Left ventricle myocardium inferior (tissue), 1 donor: ENCODE measurements at regions not wholly inside any gene's neighbourhood (a gene's known extent, or its start where the extent isn't known, plus 50 kb on each side); places are given as distances from the start of the nearest gene placed in this dataset.

Experiments used
- DNase-seq: peaks from one replicate; pipeline ENCODE4 v3.0.0-alpha.2; 2020
- H3K27ac ChIP-seq: fragments of 200-600 bp; replicated peaks from 2 replicates; pipeline ENCODE4 v1.8.0; 2021
- H3K27me3 ChIP-seq: fragments of 200-600 bp; 2 replicates; pipeline ENCODE4 v1.8.0; 2021; ENCODE audit warnings: low read depth
- H3K36me3 ChIP-seq: fragments of 200-600 bp; 2 replicates; pipeline ENCODE4 v1.8.0; 2021
- H3K4me1 ChIP-seq: fragments of 200-600 bp; 2 replicates; pipeline ENCODE4 v1.8.0; 2021
- H3K4me3 ChIP-seq: fragments of 200-600 bp; 2 replicates; pipeline ENCODE4 v1.8.0; 2021; ENCODE audit warnings: mild to moderate bottlenecking, moderate library complexity
- H3K9me3 ChIP-seq: fragments of 200-600 bp; replicated peaks from 2 replicates; pipeline ENCODE4 v1.8.0; 2021
- intact Hi-C: fragments of 100-400 bp; cut with micrococcal nuclease; formaldehyde crosslinking; loops from one replicate; pipeline ENCODE4 v1.11.0; 2022
- TF ChIP-seq, protein P1 (sequence below): fragments of 200-600 bp; IDR thresholded peaks from 2 replicates; pipeline ENCODE4 v1.8.0; 2021; ENCODE audit warnings: antibody characterized with exemption, mild to moderate bottlenecking, borderline replicate concordance
- donor health status: DM: no; HTN: yes; CAD: no; lungs with severe emphysema.

DNA sequence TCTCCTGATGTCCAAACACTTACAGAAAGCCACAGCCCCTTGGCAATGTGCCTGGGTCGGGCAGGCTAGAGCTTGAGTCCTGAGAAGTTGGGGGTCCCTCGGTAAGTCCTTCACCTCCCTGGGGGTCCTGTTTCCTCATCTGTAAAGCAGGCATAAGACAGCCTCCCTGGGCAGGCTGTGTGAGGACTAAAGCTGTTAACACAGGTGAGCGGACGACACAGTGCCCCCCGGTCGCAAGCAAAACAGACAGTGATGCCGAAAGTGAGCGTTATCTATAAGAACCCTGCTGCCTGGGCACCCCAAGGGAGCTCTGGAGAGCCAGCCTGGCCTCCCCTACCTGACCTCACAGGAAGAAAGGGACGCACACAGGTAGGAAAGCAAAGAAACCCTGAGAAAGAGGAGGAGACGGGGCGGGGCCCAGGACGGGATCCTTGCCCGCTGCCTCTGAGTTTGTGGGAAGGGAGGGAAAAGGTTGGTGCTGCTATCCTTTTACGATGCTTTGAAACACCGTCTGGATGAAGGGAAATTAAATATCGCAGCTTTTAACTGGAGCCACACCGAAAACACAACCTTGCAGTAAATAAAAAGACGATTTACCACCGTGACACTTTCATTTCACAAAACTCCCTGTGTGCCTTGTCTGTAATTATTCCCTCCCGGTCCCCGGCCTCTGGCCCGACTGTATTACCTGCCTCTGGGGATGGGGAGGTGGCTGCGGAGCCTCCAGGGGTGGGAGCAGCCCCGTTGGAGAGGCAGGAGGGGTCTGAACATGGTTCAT, 67.1 kb downstream of the ENGASE start:
- peaks cover 100% of the 10 kb centered on the region for H3K27me3 ChIP-seq
- no peak overlapping the region for H3K4me3 ChIP-seq
- no peak overlapping the region for H3K27ac ChIP-seq

DNA sequence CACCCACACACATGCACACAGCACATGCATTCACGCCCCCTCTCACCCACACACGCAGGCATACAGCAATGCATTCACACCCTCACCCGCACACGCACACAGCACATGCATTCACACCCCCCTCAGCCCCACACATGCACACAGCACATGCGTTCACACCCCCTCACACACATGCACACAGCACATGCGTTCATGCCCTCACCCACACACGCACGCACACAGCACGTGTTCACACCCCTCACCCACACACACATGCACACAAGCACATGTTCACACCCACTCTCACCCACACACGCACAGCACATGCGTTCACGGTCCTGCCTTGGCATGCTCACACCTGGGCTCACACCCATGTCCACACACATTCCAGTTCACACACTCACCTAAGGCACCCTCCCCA, 64.2 kb downstream of the ENGASE start:
- Histone ChIP-seq H3K36me3 (no peaks in the 10 kb centered on the region), H3K27ac (no peak overlapping the region), H3K4me1 (peaks cover 6% of the 10 kb centered on the region), H3K27me3 (peaks cover 100% of the 10 kb centered on the region), H3K9me3 (no peaks in the 10 kb centered on the region), H3K4me3 (no peak overlapping the region)
- intact Hi-C loops, result no loop called here
- no peak for DNase-seq
- TF ChIP-seq, protein P1, sequence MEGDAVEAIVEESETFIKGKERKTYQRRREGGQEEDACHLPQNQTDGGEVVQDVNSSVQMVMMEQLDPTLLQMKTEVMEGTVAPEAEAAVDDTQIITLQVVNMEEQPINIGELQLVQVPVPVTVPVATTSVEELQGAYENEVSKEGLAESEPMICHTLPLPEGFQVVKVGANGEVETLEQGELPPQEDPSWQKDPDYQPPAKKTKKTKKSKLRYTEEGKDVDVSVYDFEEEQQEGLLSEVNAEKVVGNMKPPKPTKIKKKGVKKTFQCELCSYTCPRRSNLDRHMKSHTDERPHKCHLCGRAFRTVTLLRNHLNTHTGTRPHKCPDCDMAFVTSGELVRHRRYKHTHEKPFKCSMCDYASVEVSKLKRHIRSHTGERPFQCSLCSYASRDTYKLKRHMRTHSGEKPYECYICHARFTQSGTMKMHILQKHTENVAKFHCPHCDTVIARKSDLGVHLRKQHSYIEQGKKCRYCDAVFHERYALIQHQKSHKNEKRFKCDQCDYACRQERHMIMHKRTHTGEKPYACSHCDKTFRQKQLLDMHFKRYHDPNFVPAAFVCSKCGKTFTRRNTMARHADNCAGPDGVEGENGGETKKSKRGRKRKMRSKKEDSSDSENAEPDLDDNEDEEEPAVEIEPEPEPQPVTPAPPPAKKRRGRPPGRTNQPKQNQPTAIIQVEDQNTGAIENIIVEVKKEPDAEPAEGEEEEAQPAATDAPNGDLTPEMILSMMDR, result no peak

More for the DNA sequence above, 67.1 kb downstream of the ENGASE start:
- DNase-seq, result no peak
- peaks cover 6% of the 10 kb centered on the region for H3K4me1 ChIP-seq
- intact Hi-C loops, result no loop called here
- H3K36me3 ChIP-seq, result no peaks in the 10 kb centered on the region
- TF ChIP-seq, protein P1, result no peak
- no peaks in the 10 kb centered on the region for H3K9me3 ChIP-seq

DNA sequence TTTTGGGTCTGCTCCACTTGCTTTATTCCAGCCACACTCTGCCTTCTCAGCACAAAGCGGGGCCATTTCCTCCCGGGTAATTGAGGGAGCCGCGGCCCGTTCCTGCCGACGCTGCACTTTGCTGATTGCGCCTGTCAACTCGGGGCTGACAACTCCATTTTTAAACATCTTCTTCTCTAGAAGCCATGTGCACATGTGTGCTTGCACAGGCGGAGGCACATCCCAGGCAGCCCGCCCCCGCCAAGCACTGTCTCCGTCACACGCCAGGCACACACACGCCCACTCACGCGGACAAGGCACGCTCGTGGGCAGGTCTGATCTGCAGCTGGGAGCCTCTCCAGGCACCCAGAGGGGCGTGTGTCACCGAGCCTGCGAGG, 63.2 kb downstream of the ENGASE start:
- peaks cover 100% of the 10 kb centered on the region for H3K27me3 ChIP-seq
- H3K9me3 ChIP-seq, result no peaks in the 10 kb centered on the region
- DNase-seq, result no peak
- intact Hi-C loops, result no loop called here
- TF ChIP-seq, protein P1, result no peak
- H3K36me3 ChIP-seq, result no peaks in the 10 kb centered on the region
- peaks cover 6% of the 10 kb centered on the region for H3K4me1 ChIP-seq
- no peak overlapping the region for H3K27ac ChIP-seq
- no peak overlapping the region for H3K4me3 ChIP-seq

DNA sequence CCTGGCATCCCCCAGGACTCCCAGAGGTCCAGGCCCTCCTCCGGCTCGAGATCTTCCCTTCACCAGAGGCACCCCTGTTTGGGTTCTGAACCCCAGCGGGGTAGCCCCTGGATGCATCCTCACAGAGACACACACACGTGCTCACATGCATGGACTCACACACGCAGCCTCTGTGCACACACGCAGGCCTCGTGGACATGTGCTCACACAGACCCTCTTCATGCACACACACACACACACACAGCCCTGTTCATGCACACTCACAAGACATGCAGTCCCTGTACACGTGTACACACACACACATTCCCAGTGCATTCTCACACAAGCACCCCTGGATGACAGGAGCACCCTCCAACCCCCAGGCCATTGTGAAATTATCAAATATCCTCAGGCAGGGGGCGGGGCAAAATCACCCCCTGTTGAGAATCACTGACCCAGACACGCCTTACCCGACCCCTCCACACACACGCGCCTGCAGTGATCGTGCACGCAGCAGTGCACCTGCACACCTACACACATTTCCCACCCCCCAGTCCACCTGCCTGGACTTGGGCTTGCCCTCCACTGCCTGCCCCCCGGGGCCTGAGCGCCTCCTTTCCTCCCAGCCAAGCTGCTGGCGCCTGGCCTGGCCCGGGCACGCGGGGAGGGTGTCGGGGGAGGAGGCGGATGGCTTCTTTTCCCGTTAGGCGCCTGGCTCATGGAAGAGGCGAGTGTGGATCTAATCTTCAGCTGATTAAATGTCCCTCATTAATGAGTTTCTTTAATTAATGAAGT, 62.6 kb downstream of the ENGASE start:
- Histone ChIP-seq H3K36me3 (no peaks in the 10 kb centered on the region), H3K4me1 (peaks cover 6% of the 10 kb centered on the region), H3K27me3 (peaks cover 100% of the 10 kb centered on the region), H3K4me3 (no peak overlapping the region), H3K27ac (no peak overlapping the region), H3K9me3 (no peaks in the 10 kb centered on the region)
- DNase-seq, result no peak
- TF ChIP-seq, protein P1, result no peak
- intact Hi-C loops, result no loop called here

DNA sequence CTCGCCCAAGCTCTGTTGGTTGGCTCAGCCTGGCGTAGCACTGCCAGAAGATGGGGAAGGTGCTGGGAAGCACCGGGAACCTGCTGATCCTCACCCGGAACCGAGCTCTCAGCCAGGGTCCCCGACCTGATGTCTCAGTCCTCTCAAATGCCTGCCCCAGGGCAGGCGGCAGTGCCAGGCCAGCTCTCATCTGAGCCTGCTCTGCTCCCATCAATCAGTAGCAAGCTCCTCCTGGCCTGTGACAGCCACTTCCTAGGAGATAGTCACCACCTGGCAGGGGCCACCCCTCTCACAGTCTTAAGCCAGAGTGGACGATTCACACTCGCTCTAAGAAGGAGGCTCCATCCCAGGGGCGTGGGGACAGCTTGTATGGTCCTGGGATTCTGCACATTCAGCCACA, 62.0 kb downstream of the ENGASE start:
- H3K4me1 ChIP-seq, result peaks cover 6% of the 10 kb centered on the region
- no peak overlapping the region for H3K4me3 ChIP-seq
- intact Hi-C loops, result no loop called here
- TF ChIP-seq, protein P1, result no peak
- H3K27ac ChIP-seq, result no peak overlapping the region
- H3K36me3 ChIP-seq, result no peaks in the 10 kb centered on the region
- H3K9me3 ChIP-seq, result no peaks in the 10 kb centered on the region
- H3K27me3 ChIP-seq, result peaks cover 99% of the 10 kb centered on the region
- DNase-seq, result no peak
